Psoas muscle (tissue), 7 donors: ENCODE measurements at regions not wholly inside any gene's neighbourhood (a gene's known extent, or its start where the extent isn't known, plus 50 kb on each side); places are given as distances from the start of the nearest gene placed in this dataset.
A peak's percentile ranks its signal among the peaks of the same experiment; 100 is the strongest.

Source experiments
- ATAC-seq, 4 donors: fragments of 200-7000 bp; cut with Tn5 transposase; one replicate each; pipeline ENCODE4 v1.9.1; 2020; ENCODE audit warnings: moderate library complexity in 3 of 4, mild to moderate bottlenecking in 2 of 4
- DNase-seq, 2 donors: peaks; one replicate each; pipeline ENCODE4 v3.0.0-alpha.2; 2020
- H3K27ac ChIP-seq: fragments of 200-600 bp; one replicate; pipeline ENCODE4 v1.8.0; 2022
- H3K27me3 ChIP-seq, 3 donors: fragments of 200-600 bp in 1 of 3; one replicate each; pipeline versions ENCODE4 v1.6.1 to v1.8.0; 2013 to 2022; ENCODE audit warnings: low read length in 2 of 3, mild to moderate bottlenecking in 2 of 3, moderate library complexity in 1 of 3; ENCODE audit not compliant: insufficient read depth in 3 of 3
- H3K36me3 ChIP-seq, 2 donors: fragments of 200-600 bp in 1 of 2; one replicate each; pipeline versions ENCODE4 v1.6.1 to v1.8.0; 2013 to 2022; ENCODE audit warnings: low read depth in 1 of 2, mild to moderate bottlenecking in 1 of 2, moderate library complexity in 1 of 2; ENCODE audit not compliant: insufficient read depth in 1 of 2
- H3K4me1 ChIP-seq: fragments of 200-600 bp; one replicate; pipeline ENCODE4 v1.8.0; 2022
- H3K4me3 ChIP-seq: fragments of 200-600 bp; one replicate; pipeline ENCODE4 v1.8.0; 2022; ENCODE audit warnings: mild to moderate bottlenecking
- H3K9me3 ChIP-seq: fragments of 200-600 bp; one replicate; pipeline ENCODE4 v1.8.0; 2022
- CTCF ChIP-seq: fragments of 200-600 bp; IDR thresholded peaks from one replicate; pipeline ENCODE4 v1.8.0; 2022; ENCODE audit warnings: antibody characterized with exemption
- WGBS, 3 donors: extraction: QIAGEN DNeasy Blood & Tissue Kit; methylation state at CpG; one replicate each; pipeline versions ENCODE4 v1.1.6 to v1.1.7; 2013; 5-methylcytosine and 5-hydroxymethylcytosine counted together
- intact Hi-C, 2 donors: fragments of 100-400 bp; cut with DNase I; formaldehyde crosslinking; loops; one replicate each; pipeline versions ENCODE4 v1.11.0 to v1.14.2; 2022
- donor health status: healthy with polysubstance abuse.
- donor health status: DM: no; HTN: no; CAD: no; lungs with moderate emphysema.
- donor health status: Bipolar disorder and iron deficiency.
- donor health status: healthy.
- donor health status: DM: yes; HTN: yes; CAD: no.
- donor health status: DM: no; HTN: no; CAD: no.
- donor health status: DM: yes; HTN: yes; CAD: no.

GRCh38 chr18:46343931-46344372, 239.8 kb downstream of the HAUS1 start:
- Histone ChIP-seq H3K9me3 (no peaks in the 10 kb centered on the region), H3K4me1 (no peaks in the 10 kb centered on the region), H3K36me3 (no peaks in the 10 kb centered on the region), H3K27me3 (no peaks in the 10 kb centered on the region), H3K27ac (no peak overlapping the region), H3K4me3 (no peak overlapping the region)
- DNase-seq (peak; percentile 33 to 59), ATAC-seq (peak; percentile 25 to 57 (median 46))
- intact Hi-C loops = loop anchor here in 1 of 2 donors (10.0 kb wide), 1 partner anchor 111 kb away; no protein-coding TSS in a partner anchor
- no peak for TF ChIP-seq CTCF
- 41 to 44% (median 42%) methylated on average over 8 to 10 of the region's 10 CpGs for WGBS, 3 donors

DNA sequence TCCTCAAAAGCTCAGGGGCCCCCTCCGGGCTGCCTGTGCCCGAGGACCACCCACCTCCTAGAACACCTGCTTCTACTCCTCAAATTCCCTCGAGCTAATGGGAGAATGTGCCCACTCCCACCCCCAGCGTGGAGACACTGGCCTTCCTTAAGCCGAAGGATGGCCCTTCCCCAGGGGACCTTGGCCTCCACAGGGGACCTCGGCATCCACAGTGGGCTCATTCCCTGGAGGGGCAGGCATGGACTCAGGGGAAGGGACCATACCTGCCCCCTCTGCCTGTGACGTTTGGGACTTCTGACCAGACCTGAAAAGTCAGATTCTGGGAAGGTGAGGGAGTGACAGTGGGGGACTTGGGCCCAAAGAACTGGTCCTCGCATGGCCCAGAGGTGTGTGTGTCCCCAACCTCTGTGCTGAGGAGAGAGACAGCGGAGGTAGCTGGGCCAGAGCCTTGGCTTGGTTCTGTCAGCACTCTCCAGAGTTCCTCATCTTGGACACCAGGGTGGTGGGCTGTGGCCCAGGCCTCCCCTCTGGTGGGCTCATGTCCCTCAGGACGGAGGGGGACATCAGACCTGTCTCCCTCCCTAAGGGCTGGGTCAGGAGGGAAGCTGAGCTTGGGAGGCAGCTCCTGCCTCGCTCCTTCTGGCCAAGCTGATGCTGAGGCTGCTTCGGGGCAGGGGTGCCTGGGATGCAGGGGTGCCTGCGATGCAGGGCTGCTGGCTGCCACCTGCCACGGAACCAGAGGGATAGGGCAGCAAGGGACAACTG, 240.4 kb downstream of the HAUS1 start:
- Histone ChIP-seq H3K27me3 (no peaks in the 10 kb centered on the region), H3K4me3 (no peak overlapping the region), H3K36me3 (no peaks in the 10 kb centered on the region), H3K27ac (no peak overlapping the region), H3K4me1 (no peaks in the 10 kb centered on the region), H3K9me3 (no peaks in the 10 kb centered on the region)
- intact Hi-C loops = loop anchor here in 1 of 2 donors (10.0 kb wide), 1 partner anchor 110 kb away; no protein-coding TSS in a partner anchor
- 72 to 73% (median 73%) methylated on average over 14 of the region's 14 CpGs for WGBS, 3 donors
- TF ChIP-seq CTCF = no peak
- ATAC-seq = no peak
- no peak for DNase-seq

GRCh38 chr18:46345181-46345465, 240.9 kb downstream of the HAUS1 start:
- WGBS, 3 donors = 72 to 85% (median 77%) methylated on average over 4 of the region's 4 CpGs
- H3K27ac ChIP-seq = no peak overlapping the region

GRCh38 chr18:46346213-46346612, 242.0 kb downstream of the HAUS1 start:
- WGBS, 3 donors = 94 to 96% (median 95%) methylated on average over 6 of the region's 6 CpGs
- no peak overlapping the region for H3K4me3 ChIP-seq
- intact Hi-C loops = loop anchor here in 1 of 2 donors (10.0 kb wide), 1 partner anchor 109 kb away; no protein-coding TSS in a partner anchor

More at GRCh38 chr18:46345181-46345465, 240.9 kb downstream of the HAUS1 start:
- no peaks in the 10 kb centered on the region for H3K27me3 ChIP-seq
- no peak for DNase-seq
- intact Hi-C loops = loop anchor here in 1 of 2 donors (10.0 kb wide), 1 partner anchor 110 kb away; no protein-coding TSS in a partner anchor
- no peaks in the 10 kb centered on the region for H3K9me3 ChIP-seq
- no peak for ATAC-seq
- no peaks in the 10 kb centered on the region for H3K36me3 ChIP-seq
- H3K4me3 ChIP-seq = no peak overlapping the region
- H3K4me1 ChIP-seq = no peaks in the 10 kb centered on the region
- TF ChIP-seq CTCF = no peak

More at GRCh38 chr18:46346213-46346612, 242.0 kb downstream of the HAUS1 start:
- H3K27me3 ChIP-seq = no peaks in the 10 kb centered on the region
- DNase-seq (no peak), ATAC-seq (no peak)
- H3K4me1 ChIP-seq = peaks cover 5% of the 10 kb centered on the region
- no peak for TF ChIP-seq CTCF
- no peak overlapping the region for H3K27ac ChIP-seq
- H3K9me3 ChIP-seq = no peaks in the 10 kb centered on the region
- no peaks in the 10 kb centered on the region for H3K36me3 ChIP-seq
